CD4-positive, alpha-beta T cell treated with Interferon gamma for 1 hour (primary cell): ENCODE measurements at regions not wholly inside any gene's neighbourhood (a gene's known extent, or its start where the extent isn't known, plus 50 kb on each side); places are given as distances from the start of the nearest gene placed in this dataset.

Experiments
- DNase-seq: peaks from one replicate; pipeline ENCODE4 v3.0.0-alpha.2; 2020

DNA sequence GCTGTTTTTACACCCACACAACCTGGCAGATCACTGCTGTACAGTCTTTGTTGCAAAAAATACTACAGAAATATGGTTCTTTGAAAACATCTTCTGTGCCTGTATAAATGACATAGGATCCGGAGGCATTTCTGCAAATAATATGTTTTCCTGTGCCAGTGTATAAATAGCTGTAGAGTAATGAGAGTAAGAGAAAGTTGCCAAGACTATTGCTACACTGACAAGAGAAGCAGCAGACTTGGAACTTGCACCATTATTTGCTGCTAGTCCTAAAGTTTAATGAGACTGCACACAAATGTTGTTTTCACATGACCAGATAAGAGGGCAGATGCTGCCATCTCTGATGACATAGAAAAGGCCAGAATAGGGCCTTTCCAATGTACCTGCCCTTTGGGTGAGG lies 50.0 kb upstream of the DTNBP1 start:
- no peak for DNase-seq
